ENCODE measurements at regions not wholly inside any gene's neighbourhood (a gene's known extent, or its start where the extent isn't known, plus 50 kb on each side); places are given as distances from the start of the nearest gene placed in this dataset.

DNA sequence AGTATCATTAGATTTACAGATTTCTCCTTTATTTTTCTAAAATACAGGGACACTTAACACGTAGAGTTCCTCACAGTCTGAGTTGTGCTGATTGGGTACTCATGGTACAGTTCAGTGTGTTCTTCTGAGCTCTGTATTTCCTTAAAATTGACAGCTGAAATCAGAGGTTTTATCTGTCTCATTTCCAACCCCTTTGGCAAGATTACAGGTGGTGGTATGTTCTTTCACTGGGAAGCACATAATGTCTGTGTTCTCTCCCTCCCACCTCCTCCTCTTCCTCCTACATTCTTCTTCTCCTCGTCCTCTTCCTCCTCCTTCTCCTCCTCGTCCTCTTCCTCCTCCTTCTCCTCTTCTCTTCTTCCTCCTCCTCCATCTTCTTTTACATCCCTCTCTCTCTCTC, 99.5 kb upstream of the EEPD1 start:
- no peak for TF ChIP-seq POLR2A (conservative IDR thresholded peaks at IDR 0.05)
- TF ChIP-seq, protein P1, sequence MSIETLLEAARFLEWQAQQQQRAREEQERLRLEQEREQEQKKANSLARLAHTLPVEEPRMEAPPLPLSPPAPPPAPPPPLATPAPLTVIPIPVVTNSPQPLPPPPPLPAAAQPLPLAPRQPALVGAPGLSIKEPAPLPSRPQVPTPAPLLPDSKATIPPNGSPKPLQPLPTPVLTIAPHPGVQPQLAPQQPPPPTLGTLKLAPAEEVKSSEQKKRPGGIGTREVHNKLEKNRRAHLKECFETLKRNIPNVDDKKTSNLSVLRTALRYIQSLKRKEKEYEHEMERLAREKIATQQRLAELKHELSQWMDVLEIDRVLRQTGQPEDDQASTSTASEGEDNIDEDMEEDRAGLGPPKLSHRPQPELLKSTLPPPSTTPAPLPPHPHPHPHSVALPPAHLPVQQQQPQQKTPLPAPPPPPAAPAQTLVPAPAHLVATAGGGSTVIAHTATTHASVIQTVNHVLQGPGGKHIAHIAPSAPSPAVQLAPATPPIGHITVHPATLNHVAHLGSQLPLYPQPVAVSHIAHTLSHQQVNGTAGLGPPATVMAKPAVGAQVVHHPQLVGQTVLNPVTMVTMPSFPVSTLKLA (conservative IDR thresholded peaks at IDR 0.05) = no peak
- no peak for TF ChIP-seq MYC (IDR thresholded peaks at IDR 0.05; ENCODE audit: low read depth, low read length)
- TF ChIP-seq MYC (CRISPR knock-in tag; IDR thresholded peaks at IDR 0.05; ENCODE audit: borderline replicate concordance, low read depth) = no peak
- TF ChIP-seq RCOR1 (IDR thresholded peaks at IDR 0.05; ENCODE audit: borderline replicate concordance in 1 of 2, low read depth in 2 of 2, low read length in 2 of 2) = no peak
